ENCODE measurements at regions not wholly inside any gene's neighbourhood (a gene's known extent, or its start where the extent isn't known, plus 50 kb on each side); places are given as distances from the start of the nearest gene placed in this dataset.

GRCh38 chr4:179738822-179739221 lies 2296.6 kb upstream of the AGA start:
- no peak overlapping the region for H3K4me3 ChIP-seq (ENCODE audit: low read depth, low read length, poor library complexity, severe bottlenecking)
- no TSS peak for BruUV-seq (replicated peaks)
- ChIA-PET CTCF (no interaction called here), POLR2A (ENCODE audit: low non-redundant PET) (no interaction called here)
- no peak overlapping the region for H3K27ac ChIP-seq (ENCODE audit: low read depth, low read length, poor library complexity, severe bottlenecking)
- H3K36me3 ChIP-seq (ENCODE audit: insufficient read depth, low read length, poor library complexity, severe bottlenecking) = no peaks in the 10 kb centered on the region
- no peaks in the 10 kb centered on the region for H3K27me3 ChIP-seq (replicated peaks; ENCODE audit: insufficient read depth, low read depth, low read length, poor library complexity)
- TF ChIP-seq CTCF (conservative IDR thresholded peaks at IDR 0.05; ENCODE audit: low read depth, low read length) (no peak), EZH2 (IDR thresholded peaks at IDR 0.05; ENCODE audit: borderline replicate concordance, low read depth, low read length, poor library complexity, severe bottlenecking) (no peak)
- DNase-seq (ENCODE audit: low spot score) = no peak
- H3K9me3 ChIP-seq (ENCODE audit: low read depth, low read length, poor library complexity, severe bottlenecking) = no peaks in the 10 kb centered on the region
- intact Hi-C loops (cut with micrococcal nuclease; ENCODE audit: unreplicated experiment) = no loop called here
- no peaks in the 10 kb centered on the region for H3K4me1 ChIP-seq (ENCODE audit: insufficient read depth, low read length, poor library complexity, severe bottlenecking)

- intact Hi-C loops (cut with micrococcal nuclease; ENCODE audit: unreplicated experiment) = no loop called here
- Histone ChIP-seq H3K27ac (ENCODE audit: low read depth, low read length, poor library complexity, severe bottlenecking) (no peak overlapping the region), H3K36me3 (ENCODE audit: insufficient read depth, low read length, poor library complexity, severe bottlenecking) (no peaks in the 10 kb centered on the region), H3K4me1 (ENCODE audit: insufficient read depth, low read length, poor library complexity, severe bottlenecking) (peaks cover 5% of the 10 kb centered on the region), H3K9me3 (ENCODE audit: low read depth, low read length, poor library complexity, severe bottlenecking) (no peaks in the 10 kb centered on the region), H3K4me3 (ENCODE audit: low read depth, low read length, poor library complexity, severe bottlenecking) (no peak overlapping the region), H3K27me3 (replicated peaks; ENCODE audit: insufficient read depth, low read depth, low read length, poor library complexity) (no peaks in the 10 kb centered on the region)
- BruUV-seq (replicated peaks) = no TSS peak
- TF ChIP-seq EZH2 (IDR thresholded peaks at IDR 0.05; ENCODE audit: borderline replicate concordance, low read depth, low read length, poor library complexity, severe bottlenecking) (no peak), CTCF (conservative IDR thresholded peaks at IDR 0.05; ENCODE audit: low read depth, low read length) (no peak)
- no peak for DNase-seq (ENCODE audit: low spot score)
- ChIA-PET CTCF (no interaction called here), POLR2A (ENCODE audit: low non-redundant PET) (no interaction called here)
These were observed 2305.1 kb upstream of the AGA start for GRCh38 chr4:179747218-179747910.

GRCh38 chr4:179748837-179749236 lies 2306.6 kb upstream of the AGA start:
- POLR2A ChIA-PET (ENCODE audit: low non-redundant PET) = no interaction called here
- CTCF ChIA-PET = no interaction called here
- Histone ChIP-seq H3K27me3 (replicated peaks; ENCODE audit: insufficient read depth, low read depth, low read length, poor library complexity) (no peaks in the 10 kb centered on the region), H3K4me1 (ENCODE audit: insufficient read depth, low read length, poor library complexity, severe bottlenecking) (peaks cover 5% of the 10 kb centered on the region), H3K9me3 (ENCODE audit: low read depth, low read length, poor library complexity, severe bottlenecking) (no peaks in the 10 kb centered on the region), H3K27ac (ENCODE audit: low read depth, low read length, poor library complexity, severe bottlenecking) (no peak overlapping the region), H3K4me3 (ENCODE audit: low read depth, low read length, poor library complexity, severe bottlenecking) (no peak overlapping the region), H3K36me3 (ENCODE audit: insufficient read depth, low read length, poor library complexity, severe bottlenecking) (no peaks in the 10 kb centered on the region)
- intact Hi-C loops (cut with micrococcal nuclease; ENCODE audit: unreplicated experiment) = no loop called here
- no peak for DNase-seq (ENCODE audit: low spot score)
- TF ChIP-seq EZH2 (IDR thresholded peaks at IDR 0.05; ENCODE audit: borderline replicate concordance, low read depth, low read length, poor library complexity, severe bottlenecking) = no peak
- no peak for TF ChIP-seq CTCF (conservative IDR thresholded peaks at IDR 0.05; ENCODE audit: low read depth, low read length)
- no TSS peak for BruUV-seq (replicated peaks)
